Glomerular endothelial cell (primary cell): ENCODE measurements at regions not wholly inside any gene's neighbourhood (a gene's known extent, or its start where the extent isn't known, plus 50 kb on each side); places are given as distances from the start of the nearest gene placed in this dataset.

Experiments used
- DNase-seq: peaks from one replicate; pipeline ENCODE4 v3.0.0-alpha.2; 2011; ENCODE audit warnings: low read depth, low spot score; ENCODE audit errors: extremely low read depth

GRCh38 chr9:129278391-129279237 lies 100.6 kb upstream of the IER5L start:
- DNase-seq, result no peak

- DNase-seq, result no peak
Measured at GRCh38 chr9:129276486-129277230, 98.6 kb upstream of the IER5L start.

DNA sequence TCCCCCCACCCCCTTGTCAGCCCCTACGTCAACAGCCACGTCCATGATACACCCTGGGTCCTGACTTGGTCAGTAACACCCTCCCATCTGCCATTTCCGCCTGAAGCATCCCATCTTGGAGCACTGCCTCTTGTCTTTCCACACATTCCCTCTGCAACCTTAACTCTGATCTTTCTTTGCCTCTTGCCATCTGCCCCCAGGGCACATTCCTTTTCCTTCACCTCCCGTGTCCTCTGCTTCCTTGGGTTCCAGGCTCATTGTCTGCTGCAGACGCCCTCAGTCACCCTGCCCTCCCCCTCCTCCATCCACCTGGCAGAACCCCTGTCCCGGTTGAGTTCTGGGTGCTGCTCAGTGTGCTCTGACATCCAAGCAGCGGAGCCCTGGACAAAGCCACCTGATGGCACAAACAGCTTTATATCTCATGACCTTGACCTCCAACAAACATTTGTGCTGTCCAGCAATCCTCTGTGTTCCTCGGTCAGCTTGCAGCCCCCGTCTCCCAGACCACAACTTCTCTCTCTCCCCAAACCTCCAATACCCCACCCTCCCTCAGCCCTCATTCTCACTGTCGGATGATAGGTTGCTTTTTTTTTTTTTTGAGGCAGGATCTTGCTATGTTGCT lies 97.7 kb upstream of the IER5L start:
- DNase-seq, result no peak

- no peak for DNase-seq
Measured at GRCh38 chr9:129273941-129274684, 96.1 kb upstream of the IER5L start.

DNA sequence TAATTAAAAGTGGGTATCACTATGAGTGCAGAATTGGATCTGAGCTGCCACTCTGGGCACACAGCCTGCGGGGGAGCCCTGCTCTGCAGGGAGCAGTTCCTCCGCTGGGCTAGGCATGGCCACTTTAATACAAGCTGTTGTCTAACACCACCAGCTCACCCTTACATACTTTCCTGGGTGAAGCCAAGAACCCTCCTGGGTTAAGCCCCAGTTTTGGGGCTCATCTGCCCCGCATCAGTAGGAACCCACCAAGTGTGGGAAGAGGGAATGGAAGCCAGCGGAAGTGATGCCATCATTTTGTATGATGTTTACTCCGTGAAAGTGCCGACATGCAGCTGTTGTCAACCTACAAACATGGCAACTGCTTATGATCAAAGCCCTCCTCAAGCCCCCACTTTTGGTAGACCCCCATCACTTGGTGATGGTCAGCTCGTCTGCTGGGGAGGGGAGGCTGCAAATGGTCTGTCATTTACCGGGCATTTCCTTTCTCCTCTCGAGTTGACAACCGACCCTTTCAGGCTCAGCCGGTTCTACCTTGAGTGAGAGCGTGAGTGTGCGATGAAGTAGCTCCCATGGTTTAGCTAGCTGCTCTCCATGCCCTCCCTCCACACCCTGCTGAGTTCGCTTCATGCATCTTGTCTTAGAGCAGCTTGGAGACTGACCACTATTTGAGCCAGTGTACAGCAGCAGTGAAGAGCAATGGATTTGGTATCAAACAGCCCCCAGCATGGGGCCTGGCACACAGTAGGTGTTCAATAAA lies 95.3 kb upstream of the IER5L start:
- DNase-seq, result no peak

GRCh38 chr9:129272348-129273025 lies 94.4 kb upstream of the IER5L start:
- DNase-seq, result no peak

- DNase-seq, result no peak
Measured at GRCh38 chr9:129270903-129271431, 92.9 kb upstream of the IER5L start.

DNA sequence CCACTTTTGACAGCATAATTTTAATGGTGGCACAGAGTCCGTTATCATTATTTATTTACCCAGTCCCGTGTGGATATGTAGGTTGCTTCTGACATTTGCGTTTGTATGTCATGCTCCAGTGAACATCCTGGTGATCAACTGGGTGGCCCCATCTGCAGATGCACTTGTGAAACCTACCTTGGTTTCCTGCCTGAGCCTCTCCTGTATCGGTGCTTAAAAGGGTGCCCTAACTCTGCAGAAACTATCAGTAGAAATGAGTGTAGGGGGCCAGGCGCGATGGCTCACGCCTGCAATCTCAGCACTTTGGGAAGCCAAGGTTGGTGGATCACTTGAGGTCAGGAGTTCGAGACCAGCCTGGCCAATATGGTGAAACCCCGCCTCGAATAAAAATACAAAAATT lies 92.1 kb upstream of the IER5L start:
- no peak for DNase-seq

GRCh38 chr9:129267141-129267540 lies 89.1 kb upstream of the IER5L start:
- no peak for DNase-seq

GRCh38 chr9:129266536-129266935 lies 88.5 kb upstream of the IER5L start:
- DNase-seq, result no peak

GRCh38 chr9:129264388-129264787 lies 86.3 kb upstream of the IER5L start:
- no peak for DNase-seq

DNA sequence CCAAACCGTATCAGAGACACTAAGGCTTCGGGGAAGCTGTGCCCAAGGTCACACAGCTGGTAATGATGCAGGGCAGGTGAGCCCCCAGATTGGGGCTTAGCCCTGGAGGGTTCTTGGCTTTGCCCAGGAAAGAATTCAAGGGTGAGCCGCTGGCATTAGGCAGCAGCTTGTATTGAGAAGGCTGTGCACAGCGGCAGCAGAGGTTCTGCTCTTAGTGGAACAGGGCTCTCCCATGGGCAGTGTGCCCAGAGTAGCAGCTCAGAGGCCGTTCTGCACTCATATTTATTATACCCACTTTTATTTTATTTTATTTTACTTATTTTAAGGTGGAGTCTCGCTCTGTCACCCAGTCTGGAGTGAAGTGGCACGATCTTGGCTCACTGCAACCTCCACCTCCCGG lies 85.8 kb upstream of the IER5L start:
- no peak for DNase-seq

DNA sequence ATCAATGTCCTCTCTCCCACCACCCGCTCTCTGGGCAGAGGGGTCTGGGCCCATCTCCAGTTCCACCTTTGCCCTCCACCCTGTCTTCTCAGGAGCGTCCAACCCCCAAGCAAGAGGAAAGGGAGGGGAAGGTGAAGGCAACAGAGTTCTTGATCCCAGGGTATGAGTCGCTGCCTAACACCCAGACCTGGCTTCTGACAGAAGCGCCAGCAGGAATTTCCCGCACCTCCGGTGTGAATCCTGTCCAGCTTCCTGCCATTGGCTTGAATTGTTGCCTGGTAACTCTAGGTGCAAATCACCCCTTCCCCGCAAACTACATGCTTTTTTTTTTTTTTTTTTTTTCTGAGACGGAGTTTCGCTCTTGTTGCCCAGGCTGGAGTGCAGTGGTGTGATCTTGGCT lies 84.2 kb upstream of the IER5L start:
- DNase-seq, result no peak

GRCh38 chr9:129259375-129259774 lies 81.3 kb upstream of the IER5L start:
- no peak for DNase-seq

DNA sequence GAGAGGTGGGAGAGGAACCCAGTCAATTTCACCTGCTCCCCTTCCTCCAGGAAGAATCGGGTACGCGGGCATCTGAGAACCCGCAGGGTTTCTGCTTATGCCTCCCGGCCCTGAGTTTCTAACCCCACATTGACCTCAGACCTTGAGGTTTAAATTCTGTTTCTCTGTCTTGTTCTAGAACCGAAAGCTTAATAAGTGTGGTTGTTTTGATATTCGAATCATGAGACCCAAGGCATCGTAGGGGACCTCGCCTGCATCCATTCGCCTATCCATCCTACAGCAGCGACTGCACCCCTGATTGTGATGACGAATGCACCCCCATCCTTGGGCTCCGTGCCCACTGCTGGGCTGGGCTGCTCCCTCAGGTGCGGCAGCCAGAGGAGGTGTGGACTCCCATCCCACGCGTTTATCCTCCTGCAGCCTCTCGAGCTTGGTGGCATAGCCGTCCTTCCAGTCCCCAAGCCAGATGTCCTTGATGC lies 80.8 kb upstream of the IER5L start:
- DNase-seq, result no peak

DNA sequence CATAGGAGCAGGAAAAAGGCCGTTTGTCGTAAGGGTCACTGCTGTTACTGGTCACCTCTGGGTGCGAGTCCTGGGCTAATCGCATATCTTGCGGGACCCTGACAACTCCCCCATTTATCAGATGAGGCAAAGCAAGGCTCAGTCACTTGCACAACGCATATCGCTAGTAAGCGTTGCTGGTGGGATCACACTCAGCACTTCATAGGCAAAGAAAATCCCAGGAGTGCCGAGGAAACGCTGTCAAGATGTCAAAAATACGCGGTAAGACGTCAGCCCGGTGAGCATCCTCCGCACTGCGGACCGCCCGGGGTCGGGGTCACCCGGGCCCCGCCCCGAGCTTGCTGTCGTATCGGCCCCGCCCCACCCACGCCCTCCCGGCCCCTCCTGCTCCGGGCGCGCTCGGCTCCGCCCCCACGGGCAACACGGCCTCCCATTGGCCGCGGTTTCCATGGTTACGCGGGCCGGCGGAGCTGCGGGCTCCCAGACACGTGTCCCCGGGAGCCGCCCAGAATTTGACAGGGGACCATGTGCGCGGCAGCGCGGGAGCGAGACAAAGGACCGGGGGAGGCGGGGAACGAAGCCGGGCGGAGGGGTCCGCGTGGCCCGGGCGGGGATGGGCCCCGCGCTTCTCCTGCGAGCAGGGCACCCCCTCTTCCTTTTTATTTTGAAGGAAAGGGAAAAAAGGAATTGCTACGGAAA lies 80.2 kb upstream of the IER5L start:
- DNase-seq, result no peak

DNA sequence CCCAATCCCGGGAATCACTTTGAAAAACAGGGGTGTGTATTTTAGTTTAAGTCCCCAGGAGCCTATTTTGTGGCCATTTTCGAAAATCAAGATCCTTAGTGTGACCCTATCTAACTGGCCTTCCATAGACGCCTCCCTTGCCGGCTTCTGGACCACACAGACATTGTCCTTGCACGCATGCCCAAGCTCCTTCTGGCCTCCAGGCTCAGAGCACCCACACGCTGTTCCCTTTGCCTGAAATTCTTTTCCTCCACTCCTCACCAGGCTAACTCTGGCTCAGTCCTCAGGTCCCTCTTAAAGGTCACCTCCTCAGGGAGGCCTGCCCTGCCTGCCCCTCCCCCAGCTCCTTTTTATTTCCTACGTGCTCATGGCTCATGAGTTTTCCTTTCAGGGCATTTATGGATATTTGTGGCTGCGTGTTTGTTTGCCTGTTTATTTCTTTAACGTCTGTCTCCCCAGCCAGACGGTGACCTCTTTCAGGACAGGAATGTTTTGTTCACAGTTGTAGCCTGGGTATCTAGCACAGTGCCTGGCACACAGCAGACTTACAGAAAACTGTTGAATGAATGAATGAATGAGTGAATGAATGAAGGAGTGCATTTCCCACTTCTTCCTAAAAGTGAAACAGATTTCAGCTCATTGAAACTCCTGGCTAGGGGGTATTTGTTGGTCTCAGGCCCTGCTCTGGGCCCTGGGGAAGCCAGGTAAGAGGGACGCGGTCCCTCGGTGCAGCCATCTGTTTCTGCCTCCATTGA lies 79.1 kb upstream of the IER5L start:
- no peak for DNase-seq
